C4-2B (cell line): ENCODE measurements at regions not wholly inside any gene's neighbourhood (a gene's known extent, or its start where the extent isn't known, plus 50 kb on each side); places are given as distances from the start of the nearest gene placed in this dataset.

Experiments
- CTCF ChIP-seq: fragments of 450-650 bp; conservative IDR thresholded peaks from 2 replicates; pipeline ENCODE4 v1.5.1; 2017; ENCODE audit warnings: mild to moderate bottlenecking
- ZFX ChIP-seq: fragments of 450-650 bp; IDR thresholded peaks from 2 replicates; pipeline ENCODE4 v1.6.1; 2017

DNA sequence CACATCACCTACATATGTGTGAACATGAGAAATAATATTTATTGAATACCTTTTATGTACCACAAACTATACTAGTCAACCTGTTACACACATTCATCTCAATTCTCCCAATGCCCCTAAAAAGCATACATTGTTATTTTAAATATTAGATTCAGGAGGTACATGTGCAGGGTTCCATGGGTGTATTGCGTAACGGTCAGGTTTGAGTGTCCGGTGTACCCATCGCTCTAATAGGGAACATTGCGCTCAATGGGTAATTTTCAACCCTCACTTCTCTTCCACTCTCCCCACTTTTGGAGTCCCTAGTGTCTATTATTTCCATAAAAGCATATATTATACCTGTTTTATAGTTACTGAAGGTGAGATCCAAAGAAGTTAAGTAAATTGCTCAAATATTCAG is 82.0 kb downstream of the IFI44 start:
- TF ChIP-seq CTCF (no peak), ZFX (no peak)
